Stimulated activated CD8-positive, alpha-beta memory T cell treated with anti-CD3 and anti-CD28 coated beads, Interleukin-7, amount 100 ng/mL, for 24 hours (primary cell): ENCODE measurements at regions not wholly inside any gene's neighbourhood (a gene's known extent, or its start where the extent isn't known, plus 50 kb on each side); places are given as distances from the start of the nearest gene placed in this dataset.
"Not testable (repeated sequence)": the region's sequence is repeated elsewhere in the genome, so short reads cannot be mapped to it uniquely, and the experiment has no call there.

ENCODE experiments used
- DNase-seq: peaks from one replicate; pipeline ENCODE4 v3.0.0-alpha.2; 2020; ENCODE audit warnings: low read depth

DNA sequence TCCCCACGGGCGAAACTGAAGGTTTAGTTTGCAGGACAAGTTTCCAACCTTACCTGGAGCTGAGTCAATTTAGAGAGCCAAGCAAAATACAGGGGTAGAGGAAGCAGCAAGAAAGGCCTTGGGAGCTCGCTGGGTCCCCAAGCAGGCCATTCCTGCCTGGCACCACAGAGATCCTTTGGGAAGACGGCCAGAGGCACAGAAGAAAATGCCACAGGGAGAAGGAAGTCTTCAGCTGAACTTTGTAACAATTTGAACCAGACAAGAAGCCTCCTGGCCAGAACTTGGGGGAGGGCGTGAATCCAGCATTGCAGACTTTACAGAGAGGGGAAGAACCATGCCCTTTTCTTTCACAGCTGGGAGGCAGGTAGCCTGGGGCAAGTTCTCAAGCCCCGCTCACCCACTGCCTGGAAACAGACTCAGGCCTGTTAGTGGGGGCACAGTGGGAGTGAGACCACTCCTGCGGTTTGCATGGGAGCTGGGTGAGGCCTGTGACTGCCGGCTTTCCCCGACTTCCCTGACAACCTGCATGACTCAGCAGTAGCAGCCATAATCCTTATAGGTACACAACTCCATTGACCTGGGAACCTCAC is 259.4 kb downstream of the SETD4 start:
- DNase-seq = not testable (repeated sequence)

DNA sequence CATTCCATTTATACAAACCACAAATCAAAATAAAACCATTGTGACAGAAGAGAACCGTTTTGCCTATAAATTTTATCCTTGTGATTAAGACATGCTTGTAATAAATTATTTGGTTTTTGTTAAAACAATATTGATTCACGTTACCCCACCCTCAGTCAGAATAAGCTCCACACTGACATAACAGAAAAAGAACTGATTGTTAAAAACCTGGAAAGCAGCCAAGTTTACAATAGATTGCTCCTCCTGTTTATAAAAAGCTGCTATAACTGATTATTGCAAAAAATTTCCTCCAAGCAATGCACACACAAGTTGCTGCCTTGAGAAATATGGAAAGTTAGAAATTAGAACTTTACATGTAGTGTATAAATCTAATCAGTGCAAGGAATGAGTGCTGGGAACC is 263.5 kb downstream of the SETD4 start:
- DNase-seq = no peak

DNA sequence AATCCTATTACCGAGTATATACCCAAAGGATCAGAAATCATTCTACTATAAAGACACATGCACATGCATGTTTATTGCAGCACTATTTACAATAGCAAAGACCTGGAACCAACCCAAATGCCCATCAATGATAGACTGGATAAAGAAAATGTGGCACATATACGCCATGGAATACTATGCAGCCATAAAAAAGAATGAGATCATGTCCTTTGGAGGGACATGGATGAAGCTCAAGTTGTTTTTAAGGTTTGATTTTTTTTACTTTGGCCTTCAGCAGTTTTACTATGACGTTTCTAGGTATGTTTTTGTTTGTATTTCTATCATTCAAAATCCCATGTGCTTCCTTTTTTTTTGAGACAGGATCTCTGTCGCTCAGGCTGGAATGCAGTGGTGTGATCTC is 265.8 kb downstream of the SETD4 start:
- not testable (repeated sequence) for DNase-seq

DNA sequence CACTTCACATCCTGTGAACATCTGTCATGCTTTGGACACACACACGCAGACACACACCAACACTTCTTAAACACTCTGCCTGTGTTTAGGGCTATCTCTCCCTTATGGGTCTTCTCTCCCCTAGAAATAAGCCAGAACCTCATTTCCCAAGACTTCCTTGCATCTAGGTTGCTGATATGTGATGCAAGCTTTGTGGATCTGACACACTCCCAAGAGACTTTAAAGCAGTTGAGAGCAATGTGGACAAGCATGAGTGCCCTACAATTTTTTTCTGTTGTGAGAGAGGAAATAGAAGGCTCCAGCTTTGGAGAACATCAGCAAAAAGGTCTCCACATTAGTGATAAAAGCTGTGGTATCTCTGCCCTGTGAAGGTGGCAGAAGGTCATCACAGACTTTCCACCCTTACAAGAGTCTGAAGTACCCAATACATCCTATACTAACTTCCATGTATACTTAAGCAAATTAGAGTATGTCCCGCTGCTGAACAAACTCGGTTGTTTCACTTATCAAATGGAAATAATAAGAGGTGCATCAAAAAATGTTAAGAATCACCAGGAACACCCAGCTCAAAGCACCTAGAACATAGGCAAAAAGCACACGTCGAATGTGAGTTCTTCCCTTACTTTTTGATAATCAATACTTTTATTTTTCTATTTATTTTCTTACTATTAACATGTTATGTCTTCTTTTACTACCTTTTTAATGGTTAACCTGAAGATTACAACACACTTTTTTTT is 267.6 kb downstream of the SETD4 start:
- no peak for DNase-seq

DNA sequence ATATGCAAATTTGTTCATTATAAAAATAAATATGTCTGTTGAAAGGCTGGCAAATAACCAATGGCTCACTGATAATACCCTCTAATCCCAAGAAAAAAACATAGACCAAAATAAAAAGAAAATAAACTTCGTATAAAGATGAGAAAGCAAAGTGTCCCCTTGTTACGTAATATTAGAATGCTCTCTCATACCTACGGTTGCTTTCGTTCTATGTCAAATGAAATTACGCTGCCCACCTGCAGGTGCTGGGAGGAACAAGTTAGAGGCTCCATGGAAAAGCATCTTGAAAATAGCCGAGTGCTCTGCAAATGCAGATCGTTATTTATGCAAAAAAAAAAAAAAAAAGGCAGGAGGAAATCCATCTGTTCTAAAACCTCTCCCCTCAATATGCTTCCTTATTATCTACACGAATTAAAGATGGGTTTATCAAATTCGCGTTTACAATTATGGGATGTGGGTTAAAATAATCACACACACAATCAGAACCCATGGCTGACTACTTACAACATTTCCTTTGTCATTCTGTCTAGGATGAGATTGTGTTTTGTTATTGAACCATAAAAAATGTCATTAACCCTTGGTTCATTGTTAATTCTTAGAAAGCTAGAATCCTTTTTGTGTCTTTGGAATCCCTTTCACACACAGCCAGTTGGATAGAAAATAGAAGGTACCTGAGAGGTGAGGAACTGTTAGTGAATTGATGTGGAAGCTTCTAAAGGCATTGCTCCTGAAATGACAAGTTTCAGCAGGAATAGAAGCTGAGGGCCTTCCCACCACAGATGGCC is 268.6 kb downstream of the SETD4 start:
- DNase-seq = no peak

GRCh38 chr21:35783721-35784120 is 276.6 kb downstream of the SETD4 start:
- DNase-seq = no peak

DNA sequence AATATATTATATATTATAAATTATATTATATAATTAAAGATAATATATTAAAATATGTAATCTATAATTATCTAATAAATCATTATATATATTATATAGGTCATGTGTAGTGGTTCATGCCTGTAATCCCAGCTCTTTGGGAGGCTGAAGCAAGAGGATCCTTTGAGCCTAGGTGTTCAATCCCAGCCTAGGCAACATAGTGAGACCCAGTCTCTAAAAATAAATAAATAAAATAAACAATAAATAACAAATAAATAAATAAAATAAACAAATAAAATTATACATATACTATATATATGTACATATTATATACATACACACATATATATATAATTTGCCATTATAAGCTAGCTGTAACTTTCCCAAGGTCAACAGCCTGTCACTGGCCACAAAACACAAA is 277.7 kb downstream of the SETD4 start:
- DNase-seq = no peak

GRCh38 chr21:35780983-35781382 is 279.3 kb downstream of the SETD4 start:
- DNase-seq = no peak

DNA sequence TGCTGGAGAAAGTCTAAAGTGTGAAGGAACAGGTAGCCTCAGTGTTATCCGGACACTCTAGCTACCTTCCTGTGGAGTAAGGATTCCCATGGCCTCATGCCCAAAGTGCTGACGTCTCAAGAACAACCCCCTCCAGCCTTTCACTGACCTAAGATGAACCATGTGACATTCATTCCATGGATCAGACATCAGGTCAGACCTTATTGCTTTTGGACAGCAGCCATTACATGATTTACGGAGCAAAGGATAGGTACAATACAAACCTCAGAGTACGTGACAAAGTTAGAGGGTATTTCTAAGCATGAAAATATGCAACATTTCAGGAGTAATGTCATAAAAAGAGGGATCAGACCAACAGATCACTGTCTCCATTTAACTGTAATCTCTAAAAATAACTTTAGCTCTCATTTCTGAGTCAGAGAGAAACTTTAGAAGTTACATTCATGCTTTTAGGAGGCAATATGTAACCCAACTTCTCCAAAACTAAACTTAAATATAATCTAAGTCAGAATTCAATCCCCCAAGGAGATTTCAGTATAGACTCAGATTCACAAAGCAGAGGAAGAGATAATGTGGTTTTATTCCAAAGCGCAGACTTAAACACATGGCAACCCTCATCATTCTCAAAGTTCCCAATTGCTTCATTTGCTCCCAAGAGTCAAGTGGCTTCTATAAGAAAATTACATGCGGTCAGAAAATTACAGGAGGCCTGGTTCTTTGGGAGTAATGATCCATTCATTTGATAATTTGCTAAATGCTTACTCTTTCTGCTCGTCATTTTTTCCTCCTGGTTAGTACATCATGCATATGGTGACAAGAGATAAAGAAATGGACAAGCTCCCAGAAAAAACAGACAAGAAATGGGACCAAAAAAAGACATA is 280.4 kb downstream of the SETD4 start:
- no peak for DNase-seq

DNA sequence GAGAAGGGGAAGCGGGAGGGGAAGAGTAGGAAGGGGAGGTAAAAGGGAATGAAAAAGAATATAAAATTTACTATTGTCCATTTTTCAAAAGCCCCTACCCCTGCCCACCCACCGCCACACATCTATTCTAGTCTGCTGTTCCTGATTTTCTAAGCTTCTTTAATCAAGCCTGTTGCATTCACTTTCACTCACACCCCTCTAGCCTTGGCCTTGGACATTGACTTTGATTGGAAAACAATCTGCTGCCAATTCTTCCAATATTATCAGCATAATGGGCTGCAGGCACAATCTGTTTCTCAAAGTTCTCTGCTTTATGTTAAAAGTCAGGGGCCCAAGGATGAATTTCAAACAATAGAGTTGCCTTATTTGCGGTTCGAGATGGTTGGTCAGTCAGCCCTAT is 281.2 kb downstream of the SETD4 start:
- no peak for DNase-seq

GRCh38 chr21:35777081-35777480 is 283.2 kb downstream of the SETD4 start:
- no peak for DNase-seq

GRCh38 chr21:35775778-35776544 is 284.4 kb downstream of the SETD4 start:
- no peak for DNase-seq

- no peak for DNase-seq
Observed at GRCh38 chr21:35770101-35770945, 290.0 kb downstream of the SETD4 start.

- DNase-seq = no peak
Observed at GRCh38 chr21:35768187-35768586, 292.1 kb downstream of the SETD4 start.

- no peak for DNase-seq
Observed at GRCh38 chr21:35764586-35764985, 295.7 kb downstream of the SETD4 start.

DNA sequence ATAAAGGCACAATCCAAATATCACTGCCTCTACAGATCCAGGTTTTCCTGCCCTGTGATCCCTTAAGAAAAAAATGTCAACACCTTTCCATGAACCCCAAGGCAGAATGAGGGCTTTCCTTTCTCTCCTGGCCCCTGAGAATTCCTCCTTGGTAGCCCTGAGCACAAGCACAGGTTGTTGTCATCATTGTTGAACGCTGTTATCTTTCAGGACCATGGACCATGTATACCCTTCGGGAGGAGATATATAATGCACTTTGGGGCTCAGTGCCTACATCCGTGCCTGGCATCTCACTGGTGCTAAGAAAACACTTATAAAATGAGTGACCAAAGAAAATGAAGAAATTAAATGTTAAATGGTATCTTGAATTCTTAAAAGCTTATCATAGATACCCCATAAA is 296.2 kb downstream of the SETD4 start:
- no peak for DNase-seq

DNA sequence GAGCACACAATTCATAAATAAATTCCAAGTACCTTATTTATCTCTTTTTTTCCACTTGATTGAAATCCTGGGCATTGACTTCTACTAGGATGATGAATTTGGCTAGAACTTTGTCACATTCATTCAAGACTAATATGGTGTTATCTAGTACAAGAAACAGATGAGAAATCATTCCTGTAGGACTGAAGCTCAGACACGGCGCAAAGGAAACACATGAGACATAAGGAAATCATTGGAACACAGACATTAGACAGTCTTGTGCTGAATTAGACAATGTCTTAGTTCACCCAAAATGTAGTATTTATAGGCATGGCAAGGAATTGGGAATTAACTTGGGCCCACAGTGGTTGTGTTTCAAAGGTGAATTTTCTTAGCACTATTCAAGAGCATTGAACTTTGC is 305.7 kb downstream of the SETD4 start:
- DNase-seq = no peak

DNA sequence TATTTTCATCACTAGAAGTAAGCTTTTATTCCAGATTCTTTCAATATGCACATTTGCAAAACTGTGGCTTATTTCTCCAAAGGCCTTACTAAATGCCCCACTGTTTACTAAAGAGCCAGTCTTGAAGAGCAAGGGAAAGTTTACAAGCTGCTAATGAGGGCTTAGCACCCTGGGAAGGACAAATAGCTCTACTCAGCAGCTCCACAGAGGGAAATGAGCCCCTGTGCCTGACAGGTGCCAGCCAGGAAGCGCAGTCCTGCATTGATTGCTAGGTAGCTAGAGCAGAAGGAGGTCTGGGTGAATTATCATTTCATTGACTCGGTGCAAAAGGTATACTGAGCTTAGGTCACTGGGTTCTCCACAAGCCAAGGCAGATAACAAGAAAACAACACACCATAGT is 307.0 kb downstream of the SETD4 start:
- DNase-seq = no peak

DNA sequence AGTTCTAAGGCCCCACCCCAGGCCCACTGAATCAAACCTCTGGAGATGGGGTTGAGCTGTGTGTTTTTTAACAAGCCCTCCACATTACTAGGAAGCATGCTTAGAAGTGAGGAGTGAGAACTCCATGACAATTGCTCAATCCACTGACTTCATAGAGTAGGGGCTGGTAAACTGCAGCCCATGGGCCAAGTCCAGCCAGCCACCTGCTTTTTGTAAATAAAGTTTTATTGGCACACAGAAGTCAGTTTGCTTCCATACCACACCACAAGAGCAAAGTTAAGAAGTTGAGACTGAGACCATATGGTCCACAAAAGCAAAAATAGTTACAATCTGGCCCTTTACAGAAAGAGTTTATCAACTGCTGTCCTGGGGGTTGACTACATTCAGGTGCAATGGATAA is 309.2 kb downstream of the SETD4 start:
- no peak for DNase-seq

- DNase-seq = no peak
Observed at GRCh38 chr21:35749904-35750303, 310.4 kb downstream of the SETD4 start.
